Lower leg skin (tissue), 4 donors: ENCODE measurements at regions not wholly inside any gene's neighbourhood (a gene's known extent, or its start where the extent isn't known, plus 50 kb on each side); places are given as distances from the start of the nearest gene placed in this dataset.
"Not testable (repeated sequence)": the region's sequence is repeated elsewhere in the genome, so short reads cannot be mapped to it uniquely, and the experiment has no call there.

Experiments used
- DNase-seq, 2 donors: peaks; one replicate each; pipeline ENCODE4 v3.0.0-alpha.2; 2019; ENCODE audit warnings: low spot score in 2 of 2
- H3K4me3 ChIP-seq: fragments of 200-600 bp; sonication (generic); 2 replicates; pipeline ENCODE4 v1.5.1; 2017; ENCODE audit warnings: mild to moderate bottlenecking, low read depth; ENCODE audit not compliant: poor library complexity, severe bottlenecking
- POLR2A ChIP-seq, 2 donors: fragments of 450-650 bp; IDR thresholded peaks; one replicate each; pipeline ENCODE4 v1.6.1; 2016 to 2017; ENCODE audit warnings: antibody characterized with exemption in 2 of 2, mild to moderate bottlenecking in 1 of 2, moderate library complexity in 1 of 2
- WGBS, 2 donors: methylation state at CpG; one replicate each; pipeline ENCODE4 v1.1.5; 2018; 5-methylcytosine and 5-hydroxymethylcytosine counted together
- intact Hi-C: fragments of 100-400 bp; cut with DNase I; formaldehyde crosslinking; loops from one replicate; pipeline ENCODE4 v1.15.0; 2023; ENCODE audit warnings: low total_unique reads
- TF ChIP-seq, protein P1 (sequence below), 3 donors: fragments of 450-650 bp; IDR thresholded peaks; one replicate each; pipeline ENCODE4 v1.5.1; 2016; ENCODE audit warnings: antibody characterized with exemption in 3 of 3, mild to moderate bottlenecking in 3 of 3, moderate library complexity in 2 of 3

DNA sequence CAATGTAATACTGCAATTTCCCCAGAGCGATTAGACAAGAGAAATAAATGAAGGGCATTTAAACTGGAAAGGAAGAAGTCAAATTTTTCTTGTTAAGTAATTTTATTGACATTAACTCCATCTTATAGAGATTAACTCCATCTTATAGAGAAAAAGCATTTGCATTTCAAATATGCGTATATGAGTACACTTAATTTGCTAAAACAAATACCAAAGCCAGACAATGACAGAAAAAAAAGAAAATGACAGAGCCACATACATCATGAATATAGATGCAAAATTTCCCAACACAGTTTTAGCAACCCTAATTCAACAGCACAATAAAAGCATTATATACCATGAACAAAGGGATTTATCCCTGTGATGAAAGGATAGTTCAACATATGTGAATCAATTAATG lies 1293.1 kb upstream of the EYS start:
- DNase-seq: no peak
- no peak overlapping the region for H3K4me3 ChIP-seq
- TF ChIP-seq POLR2A (IDR thresholded peaks at IDR 0.05): no peak
- TF ChIP-seq, protein P1, sequence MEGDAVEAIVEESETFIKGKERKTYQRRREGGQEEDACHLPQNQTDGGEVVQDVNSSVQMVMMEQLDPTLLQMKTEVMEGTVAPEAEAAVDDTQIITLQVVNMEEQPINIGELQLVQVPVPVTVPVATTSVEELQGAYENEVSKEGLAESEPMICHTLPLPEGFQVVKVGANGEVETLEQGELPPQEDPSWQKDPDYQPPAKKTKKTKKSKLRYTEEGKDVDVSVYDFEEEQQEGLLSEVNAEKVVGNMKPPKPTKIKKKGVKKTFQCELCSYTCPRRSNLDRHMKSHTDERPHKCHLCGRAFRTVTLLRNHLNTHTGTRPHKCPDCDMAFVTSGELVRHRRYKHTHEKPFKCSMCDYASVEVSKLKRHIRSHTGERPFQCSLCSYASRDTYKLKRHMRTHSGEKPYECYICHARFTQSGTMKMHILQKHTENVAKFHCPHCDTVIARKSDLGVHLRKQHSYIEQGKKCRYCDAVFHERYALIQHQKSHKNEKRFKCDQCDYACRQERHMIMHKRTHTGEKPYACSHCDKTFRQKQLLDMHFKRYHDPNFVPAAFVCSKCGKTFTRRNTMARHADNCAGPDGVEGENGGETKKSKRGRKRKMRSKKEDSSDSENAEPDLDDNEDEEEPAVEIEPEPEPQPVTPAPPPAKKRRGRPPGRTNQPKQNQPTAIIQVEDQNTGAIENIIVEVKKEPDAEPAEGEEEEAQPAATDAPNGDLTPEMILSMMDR (IDR thresholded peaks at IDR 0.05): no peak
- intact Hi-C loops: no loop called here
- 88 to 93% methylated on average over 2 of the region's 2 CpGs for WGBS, 2 donors

DNA sequence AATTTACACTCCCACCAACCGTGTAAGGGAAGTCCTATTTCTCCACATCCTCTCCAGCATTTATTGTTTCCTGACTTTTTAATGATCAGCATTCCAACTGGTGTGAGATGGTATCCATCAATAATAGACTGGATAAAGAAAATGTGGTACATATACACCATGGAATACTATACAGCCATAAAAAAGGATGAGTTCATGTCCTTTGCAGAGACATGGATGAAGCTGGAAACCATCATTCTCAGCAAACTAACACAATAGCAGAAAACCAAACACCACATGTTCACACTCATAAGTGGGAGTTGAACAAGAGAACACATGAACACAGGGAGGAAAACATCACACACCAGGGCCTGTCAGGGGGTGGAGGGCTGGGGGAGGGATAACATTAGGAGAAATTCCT lies 1290.6 kb upstream of the EYS start:
- WGBS, 2 donors: 85 to 88% methylated on average over 1 of the region's 1 CpG

DNA sequence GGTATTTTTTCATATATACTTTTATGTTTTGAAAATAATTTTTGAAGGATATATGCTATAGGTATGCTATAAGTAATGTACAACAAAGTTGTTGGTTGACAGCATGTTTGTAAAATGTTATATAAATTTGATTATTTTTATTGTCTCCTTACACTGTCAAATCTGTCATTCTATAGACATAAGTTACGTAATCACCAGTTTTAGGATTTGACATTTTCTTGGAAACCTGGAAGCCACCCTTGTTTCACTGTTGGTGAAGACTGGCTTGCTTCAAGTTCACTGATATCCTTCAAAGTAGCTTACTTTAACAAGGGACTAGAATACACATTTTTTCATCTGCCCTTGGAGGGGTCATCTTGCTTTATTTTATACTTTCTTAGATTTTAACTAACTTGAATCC lies 1288.6 kb upstream of the EYS start:
- 84 to 98% methylated on average over 1 of the region's 1 CpG for WGBS, 2 donors
- DNase-seq: no peak
- TF ChIP-seq POLR2A (IDR thresholded peaks at IDR 0.05): no peak
- TF ChIP-seq, protein P1 (IDR thresholded peaks at IDR 0.05): no peak
- H3K4me3 ChIP-seq: no peak overlapping the region
- intact Hi-C loops: no loop called here

More for the DNA sequence above, 1290.6 kb upstream of the EYS start:
- intact Hi-C loops, H3K4me3 ChIP-seq, DNase-seq: not testable (repeated sequence)

DNA sequence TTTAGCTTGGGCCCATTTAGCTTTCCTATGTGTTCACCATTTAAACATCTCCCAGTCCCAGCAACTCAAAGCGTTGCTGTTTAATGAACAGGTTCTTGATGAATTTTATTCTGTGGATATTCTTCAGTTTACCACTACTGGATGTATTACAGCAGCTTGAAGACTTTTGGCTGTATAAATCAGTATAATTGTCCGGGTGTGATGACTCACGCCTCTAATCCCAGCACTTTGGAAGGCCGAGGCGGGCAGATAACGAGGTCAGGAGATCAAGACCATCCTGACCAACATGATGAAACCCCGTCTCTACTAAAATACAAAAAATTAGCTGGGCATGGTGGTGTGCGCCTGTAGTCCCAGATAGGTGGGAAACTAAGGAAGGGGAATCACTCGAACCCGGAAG lies 1286.7 kb upstream of the EYS start:
- H3K4me3 ChIP-seq, DNase-seq, intact Hi-C loops: not testable (repeated sequence)
- WGBS, 2 donors: 89 to 90% methylated on average over 10 of the region's 10 CpGs

DNA sequence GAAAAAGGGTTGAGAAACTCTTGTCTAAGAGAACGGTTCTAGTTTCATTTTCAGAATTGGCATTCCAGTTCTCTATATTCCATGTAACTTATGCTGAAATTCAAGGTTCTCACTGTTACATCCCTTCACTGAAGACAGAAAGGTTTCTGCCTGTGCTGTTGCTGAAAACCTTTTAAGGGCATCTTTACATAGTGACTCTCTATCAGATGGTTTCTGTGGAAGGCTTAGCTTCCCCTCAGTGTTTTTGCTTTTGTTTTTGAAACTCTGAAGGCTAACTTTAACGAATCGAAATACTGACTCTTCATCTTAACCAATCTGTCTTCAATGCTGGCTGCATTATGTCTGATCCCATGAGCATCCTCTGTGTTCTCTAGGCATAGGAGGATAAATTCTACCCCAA lies 1286.2 kb upstream of the EYS start:
- TF ChIP-seq POLR2A (IDR thresholded peaks at IDR 0.05): no peak
- TF ChIP-seq, protein P1 (IDR thresholded peaks at IDR 0.05): no peak
- DNase-seq: no peak
- no peak overlapping the region for H3K4me3 ChIP-seq
- intact Hi-C loops: no loop called here
- WGBS, 2 donors: 83% methylated on average over 3 of the region's 3 CpGs

DNA sequence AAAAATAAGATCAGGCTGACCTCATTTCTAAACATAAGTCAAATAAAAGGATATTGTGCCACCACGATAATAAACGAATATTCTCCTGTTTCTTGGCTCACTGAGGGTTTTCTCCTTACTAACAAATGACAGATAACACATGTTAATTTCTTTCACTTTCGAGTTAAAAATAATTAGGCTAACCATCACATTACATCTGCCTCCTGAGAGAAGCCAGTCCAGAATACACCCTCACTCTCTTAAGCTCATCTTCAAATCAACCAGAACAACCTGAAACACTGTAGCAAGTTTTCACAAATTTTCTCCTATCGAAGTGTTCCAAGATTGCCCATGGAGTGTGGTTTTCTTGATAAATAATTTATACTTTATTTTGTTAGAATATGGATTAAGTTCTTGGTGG lies 1285.6 kb upstream of the EYS start:
- intact Hi-C loops: no loop called here
- TF ChIP-seq, protein P1 (IDR thresholded peaks at IDR 0.05): no peak
- 62 to 65% methylated on average over 4 of the region's 4 CpGs for WGBS, 2 donors
- no peak overlapping the region for H3K4me3 ChIP-seq
- no peak for DNase-seq

DNA sequence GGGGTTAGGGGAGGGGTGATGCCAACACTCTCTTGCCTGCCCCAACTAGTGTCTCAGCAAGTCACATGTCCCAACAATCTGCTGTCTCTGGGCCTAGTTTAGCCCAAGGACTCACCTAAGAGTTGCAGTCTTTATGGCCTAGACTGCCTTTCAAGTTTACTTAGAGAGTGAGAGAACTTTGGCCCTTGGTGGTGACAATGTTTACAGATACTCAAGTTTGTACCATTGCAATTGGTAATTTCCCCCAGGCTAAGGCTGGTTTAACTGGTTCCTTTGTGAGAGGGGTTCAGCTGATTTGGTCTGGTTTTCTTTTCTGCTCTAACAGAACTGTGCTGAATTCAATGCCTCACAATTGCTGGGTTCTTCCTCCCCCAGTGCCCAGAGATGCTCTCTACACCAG lies 1279.9 kb upstream of the EYS start:
- TF ChIP-seq POLR2A (IDR thresholded peaks at IDR 0.05): no peak
- TF ChIP-seq, protein P1 (IDR thresholded peaks at IDR 0.05): no peak
- H3K4me3 ChIP-seq: no peak overlapping the region
- DNase-seq: no peak
- intact Hi-C loops: no loop called here
